Frontal cortex (tissue), 3 donors: ENCODE measurements at regions not wholly inside any gene's neighbourhood (a gene's known extent, or its start where the extent isn't known, plus 50 kb on each side); places are given as distances from the start of the nearest gene placed in this dataset.
"Not testable (repeated sequence)": the region's sequence is repeated elsewhere in the genome, so short reads cannot be mapped to it uniquely, and the experiment has no call there.

Experiments
- DNase-seq, 2 donors: peaks; one replicate each; pipeline ENCODE4 v3.0.0; 2012; ENCODE audit warnings: low spot score in 2 of 2
- FAIRE-seq: peaks from 2 replicates; lab custom pipeline; 2012; peaks lifted over from hg19 to GRCh38; lab: Jason Lieb, UNC
- donor health status: control.
- donor health status: control.
- donor health status: control.

DNA sequence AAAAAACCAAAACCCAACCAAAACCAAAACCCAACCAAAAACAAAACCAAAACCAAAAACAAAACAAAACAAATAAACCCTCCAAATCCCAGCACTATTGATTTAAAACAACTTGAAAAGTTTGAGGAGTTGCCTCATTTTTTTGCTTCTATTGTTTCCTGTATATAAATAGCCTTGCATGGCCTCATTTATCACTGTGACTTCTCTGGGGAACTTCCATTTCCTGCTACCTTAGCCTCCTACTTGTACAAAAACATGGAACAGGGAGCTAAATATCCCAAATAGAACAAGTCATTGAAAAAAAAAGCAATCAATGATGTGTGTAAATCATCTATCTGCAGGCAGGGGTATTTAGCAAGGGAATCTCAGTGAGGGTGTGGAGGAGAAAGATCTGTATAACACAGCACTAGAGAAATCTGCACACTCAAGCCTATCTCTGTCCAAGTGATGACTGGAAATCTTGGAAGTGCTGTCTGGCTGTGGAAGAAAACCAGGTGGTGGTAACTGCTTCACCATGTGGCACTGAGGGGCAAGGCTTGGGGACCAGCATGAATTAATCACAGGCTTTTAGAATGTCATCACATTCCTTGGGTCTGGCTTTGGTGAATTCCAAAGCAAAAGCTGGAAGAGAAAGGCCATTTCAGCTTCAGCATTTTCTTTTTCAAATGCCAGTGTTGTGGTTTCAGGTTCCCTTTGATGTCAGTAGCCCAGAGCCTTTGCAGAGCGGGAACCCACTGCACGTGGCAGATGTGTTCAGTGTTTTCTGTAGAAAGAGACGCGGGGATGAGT lies 349.5 kb upstream of the ZNF32 start:
- FAIRE-seq (no peak), DNase-seq (no peak)

- FAIRE-seq (no peak), DNase-seq (no peak)
Measured at GRCh38 chr10:43997330-43997729, 348.6 kb upstream of the ZNF32 start.

- FAIRE-seq (no peak), DNase-seq (no peak)
Measured at GRCh38 chr10:43994539-43994938, 345.9 kb upstream of the ZNF32 start.

GRCh38 chr10:43992816-43993215 lies 344.1 kb upstream of the ZNF32 start:
- FAIRE-seq, DNase-seq: not testable (repeated sequence)

DNA sequence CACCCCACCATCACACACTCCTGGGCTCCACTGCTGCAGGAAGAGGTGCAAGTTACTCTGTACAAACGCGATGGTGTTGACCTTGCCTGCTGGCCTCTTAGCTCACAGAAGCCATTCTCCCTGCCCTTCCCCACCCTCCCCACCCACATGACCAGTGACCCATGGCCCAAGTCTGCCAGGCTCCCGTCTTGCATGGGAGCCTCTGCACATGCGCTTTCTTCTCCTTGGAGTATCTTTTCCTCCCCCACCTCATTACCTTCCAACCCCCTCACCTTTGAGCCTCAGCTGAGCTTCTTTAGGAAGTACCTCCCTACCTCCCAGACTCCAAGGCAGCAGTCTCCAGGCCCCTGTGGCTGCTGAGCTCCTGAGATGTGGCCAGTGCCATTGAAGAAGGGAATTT lies 337.7 kb upstream of the ZNF32 start:
- no peak for FAIRE-seq
- no peak for DNase-seq

GRCh38 chr10:43985941-43986340 lies 337.3 kb upstream of the ZNF32 start:
- no peak for FAIRE-seq
- DNase-seq = no peak

- DNase-seq = no peak
- FAIRE-seq = no peak
Measured at GRCh38 chr10:43983856-43984271, 335.2 kb upstream of the ZNF32 start.

- FAIRE-seq = no peak
- no peak for DNase-seq
Measured at GRCh38 chr10:43983405-43983804, 334.7 kb upstream of the ZNF32 start.

DNA sequence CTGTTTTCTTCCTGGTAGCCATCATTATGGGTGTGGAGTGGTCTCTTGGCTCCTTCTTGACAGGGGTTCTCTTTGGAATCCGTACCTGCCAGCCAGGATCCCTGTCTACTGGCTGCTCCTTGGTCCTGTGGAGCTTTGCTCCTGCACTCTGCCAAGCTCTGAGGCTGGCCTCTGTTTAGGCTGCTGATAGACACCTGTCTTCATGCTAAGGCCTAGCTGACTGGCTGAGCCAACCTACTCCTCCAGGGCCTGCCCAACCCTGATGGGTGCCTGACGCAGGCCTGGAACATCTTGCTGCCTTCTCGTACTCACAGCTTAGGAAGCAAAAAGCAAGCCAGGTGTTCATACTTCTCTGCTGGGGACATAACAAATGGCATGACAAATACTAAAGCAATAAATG lies 333.6 kb upstream of the ZNF32 start:
- no peak for FAIRE-seq
- DNase-seq = no peak

DNA sequence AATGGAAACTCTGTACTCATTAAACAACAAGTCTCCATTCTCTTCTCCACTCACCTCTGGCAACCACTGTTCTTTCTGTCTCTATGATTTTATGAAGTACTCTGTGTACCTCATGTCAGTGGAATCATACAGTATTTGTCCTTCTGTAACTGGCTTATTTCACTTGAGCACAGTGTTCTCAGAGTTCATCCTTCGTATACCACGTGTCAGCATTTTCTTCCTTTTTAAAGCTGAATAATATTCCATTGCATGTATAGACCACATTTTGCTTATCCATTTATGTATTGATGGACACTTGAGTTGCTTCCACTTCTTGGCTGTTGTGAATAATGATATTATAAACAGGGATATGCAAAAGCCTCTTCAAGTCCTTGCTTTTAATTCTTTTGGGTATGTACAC lies 333.0 kb upstream of the ZNF32 start:
- no peak for FAIRE-seq
- DNase-seq = no peak

DNA sequence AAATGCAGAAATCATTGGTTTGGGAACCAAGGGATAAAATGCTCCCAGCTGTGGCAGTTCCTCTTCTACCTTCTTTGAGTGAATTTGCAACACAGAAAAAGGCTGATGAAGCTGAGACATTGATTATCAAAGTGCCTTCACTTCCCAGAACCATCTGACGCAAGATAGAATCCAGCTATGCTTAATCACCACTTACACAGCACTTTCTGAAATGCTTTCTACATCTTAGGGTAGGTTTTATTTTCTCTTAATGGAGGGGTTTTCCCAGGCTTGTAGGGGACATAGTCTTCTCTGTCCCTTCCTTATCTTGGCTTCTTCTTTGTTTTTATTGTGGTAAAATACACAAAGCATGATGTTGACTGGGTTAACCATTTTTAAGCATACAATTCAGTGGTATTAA lies 332.6 kb upstream of the ZNF32 start:
- FAIRE-seq (no peak), DNase-seq (no peak)

- no peak for DNase-seq
- FAIRE-seq = no peak
Measured at GRCh38 chr10:43980715-43981114, 332.0 kb upstream of the ZNF32 start.

DNA sequence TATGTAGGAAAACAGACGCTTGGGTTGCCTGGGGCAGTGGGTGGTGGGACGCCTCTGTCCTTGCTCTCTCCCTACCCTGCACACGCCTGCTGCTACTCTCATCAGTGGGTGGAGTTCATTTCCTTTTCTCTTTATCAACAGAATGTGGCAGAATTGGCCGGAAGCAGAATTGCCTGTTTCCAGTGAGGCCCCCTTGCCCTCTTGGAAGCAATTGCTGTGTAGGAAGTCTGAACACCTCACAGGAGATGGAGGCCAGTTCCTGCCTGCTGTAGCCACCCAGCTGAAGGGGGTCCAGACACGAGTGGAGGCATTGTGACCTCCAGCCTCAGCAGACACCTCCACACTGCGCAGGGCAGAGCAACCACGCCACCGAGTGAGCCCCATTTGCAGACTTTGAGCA lies 331.6 kb upstream of the ZNF32 start:
- no peak for FAIRE-seq

GRCh38 chr10:43979551-43979950 lies 330.9 kb upstream of the ZNF32 start:
- DNase-seq = no peak
- no peak for FAIRE-seq

More for the DNA sequence above, 331.6 kb upstream of the ZNF32 start:
- DNase-seq = no peak

DNA sequence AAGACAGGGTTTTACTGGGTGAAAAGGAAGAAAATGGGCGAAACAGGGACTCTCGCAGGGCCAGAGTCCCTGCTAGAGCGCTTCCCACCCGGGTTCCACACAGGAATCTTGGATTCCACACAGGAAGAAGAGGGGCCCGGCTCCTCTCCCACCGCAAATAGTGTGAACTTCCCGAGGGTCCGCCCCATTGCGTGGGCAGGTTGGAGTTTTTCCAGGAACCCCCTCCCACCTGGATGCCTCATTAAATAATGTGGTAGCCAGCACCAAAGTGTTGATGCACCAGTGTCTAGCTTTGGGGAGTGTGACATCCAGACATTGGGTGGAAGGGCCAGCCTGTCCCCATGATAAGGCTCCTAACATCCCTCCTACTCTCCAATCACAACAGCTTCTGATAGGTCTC lies 330.3 kb upstream of the ZNF32 start:
- no peak for DNase-seq
- no peak for FAIRE-seq

DNA sequence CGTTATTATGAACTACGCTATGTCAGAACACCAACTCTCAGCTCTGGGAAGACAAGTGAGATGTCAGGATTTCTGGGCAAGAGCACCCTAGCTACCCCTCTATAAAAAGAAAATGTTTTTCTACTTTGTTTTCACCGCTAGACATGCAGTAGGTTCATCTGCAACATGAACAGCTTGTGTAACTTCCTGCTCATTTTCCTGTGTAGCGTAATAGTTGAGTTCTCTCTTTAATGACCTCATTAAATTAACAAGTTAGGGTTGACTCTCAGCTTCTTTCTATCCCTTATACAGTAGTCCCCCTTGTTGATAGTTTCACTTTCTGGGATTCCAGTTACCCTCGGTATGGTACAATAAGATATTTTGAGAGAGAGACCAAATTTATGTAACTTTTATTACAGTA lies 329.4 kb upstream of the ZNF32 start:
- no peak for FAIRE-seq
- DNase-seq = no peak

- DNase-seq (no peak), FAIRE-seq (no peak)
Measured at GRCh38 chr10:43976292-43976691, 327.6 kb upstream of the ZNF32 start.

DNA sequence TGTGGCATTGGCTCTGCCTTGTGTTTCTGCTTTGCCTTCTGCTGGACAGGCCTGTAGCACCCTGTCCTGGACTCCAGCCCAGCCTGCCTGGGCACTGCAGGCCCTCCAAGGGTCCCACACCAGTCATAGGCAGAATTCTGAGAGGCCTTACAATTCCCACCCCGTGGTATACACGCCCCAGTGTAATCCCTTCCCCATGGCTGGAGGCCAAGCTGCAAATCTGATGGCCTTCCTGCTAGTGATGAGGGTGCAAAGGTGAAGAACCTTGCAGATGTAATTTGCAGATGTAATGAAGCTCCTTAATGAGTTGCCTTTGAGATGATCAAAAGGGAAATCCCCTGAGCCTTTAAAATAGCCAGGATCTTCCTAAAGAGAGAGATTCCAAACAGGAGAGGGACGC lies 325.1 kb upstream of the ZNF32 start:
- FAIRE-seq (no peak), DNase-seq (no peak)

DNA sequence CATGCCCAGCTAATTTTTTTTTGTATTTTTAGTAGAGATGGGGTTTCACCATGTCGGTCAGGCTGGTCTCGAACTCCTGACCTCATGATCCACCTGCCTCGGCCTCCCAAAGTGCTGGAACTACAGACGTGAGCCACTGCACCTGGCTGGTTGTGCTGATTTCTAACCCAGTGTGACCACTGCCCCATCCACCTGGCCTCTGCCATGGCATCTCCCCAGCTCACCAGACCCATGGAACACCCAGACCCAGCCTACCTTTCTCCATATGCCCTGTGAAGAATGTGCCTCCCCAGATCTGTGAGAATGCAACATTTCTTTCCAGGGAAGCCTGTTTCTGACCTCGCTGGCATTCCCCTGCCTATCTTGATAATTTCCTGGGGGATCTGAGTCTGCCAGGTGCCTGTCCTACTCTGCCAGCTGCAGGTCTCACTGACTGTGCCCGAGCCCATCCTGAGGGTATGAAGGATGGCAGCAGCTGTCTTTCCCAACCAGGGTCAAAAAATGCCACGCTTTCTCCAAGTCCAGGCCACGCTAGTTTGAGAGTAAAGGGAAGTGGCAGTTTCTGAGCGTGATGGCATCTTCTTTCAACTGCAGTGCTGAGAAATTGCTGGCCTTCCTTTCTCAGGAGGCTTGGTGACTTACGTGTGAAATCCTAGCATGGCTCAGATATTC lies 324.4 kb upstream of the ZNF32 start:
- FAIRE-seq (no peak), DNase-seq (no peak)

DNA sequence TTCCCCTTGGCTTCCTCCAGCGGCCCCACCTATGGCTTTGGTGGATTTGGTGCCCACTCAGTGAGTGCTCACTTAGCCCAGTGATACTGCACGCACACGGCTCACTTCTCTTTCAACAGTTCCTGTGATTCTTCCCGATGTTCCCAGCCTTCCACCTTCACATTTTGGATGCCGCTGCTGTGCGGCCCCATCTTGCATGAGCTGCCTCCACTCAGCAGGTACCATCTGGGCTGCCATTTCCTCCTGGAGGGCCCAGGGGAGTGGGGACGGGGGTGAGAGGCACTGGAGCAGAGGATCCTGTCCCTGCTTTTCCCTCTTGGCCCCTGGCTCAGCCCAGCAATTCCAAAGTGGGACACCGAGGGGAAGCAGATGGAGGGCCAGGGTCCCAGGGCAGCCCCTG lies 323.3 kb upstream of the ZNF32 start:
- FAIRE-seq = no peak
- no peak for DNase-seq

- DNase-seq (no peak), FAIRE-seq (no peak)
Measured at GRCh38 chr10:43971306-43971705, 322.6 kb upstream of the ZNF32 start.

DNA sequence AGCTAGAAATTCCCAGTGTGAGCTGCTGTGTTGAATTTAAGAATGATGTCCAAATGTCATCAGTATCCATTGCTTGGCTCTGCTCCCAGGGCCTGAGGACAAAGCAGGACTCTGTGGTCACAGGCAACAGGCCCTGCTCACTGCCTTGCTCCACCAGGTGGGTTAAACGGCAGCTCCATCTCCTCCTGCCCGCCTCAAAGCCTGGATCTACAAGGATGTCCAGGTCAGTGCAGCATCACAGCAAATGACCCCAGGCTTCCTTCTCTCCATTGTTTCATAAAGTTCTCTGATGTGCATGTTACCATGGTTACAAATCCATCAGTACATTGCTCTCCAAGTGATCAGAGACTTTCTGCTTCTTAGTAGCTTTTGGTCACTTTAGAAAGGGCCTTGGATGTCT lies 322.0 kb upstream of the ZNF32 start:
- DNase-seq (no peak), FAIRE-seq (no peak)
